GM18507 (cell line): ENCODE measurements at regions not wholly inside any gene's neighbourhood (a gene's known extent, or its start where the extent isn't known, plus 50 kb on each side); places are given as distances from the start of the nearest gene placed in this dataset.
"Not testable (repeated sequence)": the region's sequence is repeated elsewhere in the genome, so short reads cannot be mapped to it uniquely, and the experiment has no call there.

Experiments
- DNase-seq: peaks from one replicate; pipeline ENCODE4 v3.0.0; 2011; ENCODE audit warnings: low read depth; ENCODE audit not compliant: insufficient read length; ENCODE audit errors: extremely low spot score
- FAIRE-seq: peaks from 2 replicates; lab custom pipeline; 2011; peaks lifted over from hg19 to GRCh38; lab: Jason Lieb, UNC

GRCh38 chr13:109273326-109273751 lies 513.0 kb downstream of the IRS2 start:
- FAIRE-seq: no peak

DNA sequence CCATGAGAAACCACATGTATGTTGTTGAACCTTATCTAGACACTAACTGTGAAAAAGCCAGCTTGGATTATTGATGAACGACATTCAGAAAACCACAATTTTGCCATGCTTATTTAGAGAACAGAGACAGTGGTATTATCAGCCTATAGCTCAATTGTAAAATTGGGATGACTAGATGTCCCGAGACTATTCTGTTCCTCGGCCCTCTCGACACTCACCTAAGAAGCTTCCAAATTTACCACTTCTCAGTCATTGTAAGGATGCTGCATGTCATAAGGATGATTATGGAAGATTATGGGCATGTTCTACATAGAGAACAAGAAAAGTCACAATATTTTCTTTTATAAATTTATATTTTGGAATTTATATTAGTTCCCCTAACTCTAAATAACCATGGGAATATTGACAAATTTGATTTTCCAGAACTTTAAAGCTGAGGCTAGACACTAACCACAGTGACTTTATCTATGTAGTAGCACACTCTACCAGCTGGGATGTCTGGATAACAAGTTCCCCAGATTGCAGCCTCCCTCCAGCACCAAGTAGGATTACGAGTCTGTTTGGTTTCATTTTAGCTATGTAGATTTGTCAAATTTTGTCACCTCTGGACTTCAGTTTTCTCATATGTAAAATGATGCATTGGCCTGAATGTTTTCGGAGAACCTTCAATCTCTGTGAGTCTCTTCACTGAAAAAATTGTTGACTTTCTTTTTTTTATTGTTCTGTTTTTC lies 513.6 kb downstream of the IRS2 start:
- FAIRE-seq (no peak), DNase-seq (no peak)

More at GRCh38 chr13:109273326-109273751, 513.0 kb downstream of the IRS2 start:
- DNase-seq: no peak

GRCh38 chr13:109271555-109272541 lies 514.5 kb downstream of the IRS2 start:
- DNase-seq (no peak), FAIRE-seq (no peak)

GRCh38 chr13:109271061-109271460 lies 515.3 kb downstream of the IRS2 start:
- DNase-seq (no peak), FAIRE-seq (no peak)

GRCh38 chr13:109269381-109269780 lies 517.0 kb downstream of the IRS2 start:
- FAIRE-seq, DNase-seq: not testable (repeated sequence)

GRCh38 chr13:109268492-109268891 lies 517.9 kb downstream of the IRS2 start:
- not testable (repeated sequence) for DNase-seq, FAIRE-seq

- not testable (repeated sequence) for DNase-seq, FAIRE-seq
Measured at GRCh38 chr13:109267400-109267799, 519.0 kb downstream of the IRS2 start.

GRCh38 chr13:109265438-109265742 lies 521.0 kb downstream of the IRS2 start:
- not testable (repeated sequence) for FAIRE-seq

DNA sequence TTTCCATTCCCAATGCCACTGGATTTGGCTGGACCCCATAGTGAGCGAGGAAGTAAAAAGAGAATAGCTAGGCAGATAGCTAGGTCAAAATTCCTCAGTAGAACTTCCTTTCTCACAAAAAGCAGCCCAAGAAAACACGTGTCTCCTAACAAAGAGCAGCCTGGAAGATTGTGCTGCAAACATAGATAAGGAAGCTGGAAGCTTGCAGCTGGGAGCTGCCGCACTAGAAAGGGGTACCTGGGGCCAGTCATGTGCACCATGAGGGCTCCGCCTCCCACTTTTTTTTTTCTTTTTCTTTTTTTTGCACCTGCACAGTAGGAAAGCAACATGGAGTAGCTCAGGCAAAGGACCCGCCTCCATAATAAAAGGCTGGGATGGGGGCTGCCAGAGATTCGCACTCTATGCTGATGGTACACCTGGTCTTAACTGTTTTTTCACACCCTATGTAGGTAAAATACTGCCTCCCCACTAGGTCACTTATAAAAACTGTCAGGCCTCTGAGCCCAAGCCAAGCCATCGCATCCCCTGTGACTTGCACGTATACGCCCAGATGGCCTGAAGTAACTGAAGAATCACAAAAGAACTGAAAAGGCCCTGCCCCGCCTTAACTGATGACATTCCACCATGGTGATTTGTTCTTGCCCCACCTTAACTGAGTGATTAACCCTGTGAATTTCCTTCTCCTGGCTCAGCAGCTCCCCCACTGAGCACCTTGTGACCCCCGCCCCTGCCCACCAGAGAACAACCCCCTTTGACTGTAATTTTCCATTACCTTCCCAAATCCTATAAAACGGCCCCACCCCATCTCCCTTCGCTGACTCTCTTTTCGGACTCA lies 521.6 kb downstream of the IRS2 start:
- FAIRE-seq, DNase-seq: not testable (repeated sequence)

More at GRCh38 chr13:109265438-109265742, 521.0 kb downstream of the IRS2 start:
- not testable (repeated sequence) for DNase-seq

- not testable (repeated sequence) for DNase-seq, FAIRE-seq
Measured at GRCh38 chr13:109257761-109258157, 528.6 kb downstream of the IRS2 start.
